Heart left ventricle (tissue), 13 donors: ENCODE measurements at regions not wholly inside any gene's neighbourhood (a gene's known extent, or its start where the extent isn't known, plus 50 kb on each side); places are given as distances from the start of the nearest gene placed in this dataset.

Experiments
- CTCF ChIP-seq, 12 donors: fragments of 200-600 bp; sonication (generic) in 4 of 12; IDR thresholded peaks; one replicate each; pipeline versions ENCODE4 v1.5.0 to v1.8.0; 2018 to 2022; ENCODE audit warnings: antibody characterized with exemption in 12 of 12, mild to moderate bottlenecking in 5 of 12
- POLR2A ChIP-seq, 2 donors: fragments of 450-650 bp; IDR thresholded peaks; one replicate each; pipeline ENCODE4 v1.6.1; 2017; ENCODE audit warnings: antibody characterized with exemption in 2 of 2, mild to moderate bottlenecking in 2 of 2, moderate library complexity in 2 of 2
- donor health status: ischemic (EF 13 %, LVEDD 7.1; RV severe dilation, severe dysfunction).
- donor health status: DM: no; HTN: yes; CAD: no.
- donor health status: DM: no; HTN: no; CAD: no.
- donor health status: ischemic (EF 25% LVEDD 6.9; RV normal size, moderate dysfunction).
- donor health status: ischemic (EF 25% LVEDD 5.7; RV mildly dilated, moderate dysfunction).
- donor health status: ischemic (EF 35%, LVEDD 5.7; RV mildly dilated, moderate dysfunction).
- donor health status: nonischemic (EF 11% LVEDD 7.7; RV severe dilation, severe dysfunction).
- donor health status: DM: yes; HTN: yes; CAD: no.
- donor health status: PGD.
- donor health status: ischemic (EF 29% LVEDD 5.4; RV normal size, mild dysfunction).
- donor health status: nonischemic (EF 23%, LVEDD 6.1; RV moderate dilation, normal function).

- peak; percentile 38 to 65 (median 60) for TF ChIP-seq CTCF (IDR thresholded peaks at IDR 0.05)
- TF ChIP-seq POLR2A (IDR thresholded peaks at IDR 0.05) = no peak
These were observed 97.8 kb upstream of the ANK2 start for GRCh38 chr4:112951362-112952312.
